ENCODE measurements at regions not wholly inside any gene's neighbourhood (a gene's known extent, or its start where the extent isn't known, plus 50 kb on each side); places are given as distances from the start of the nearest gene placed in this dataset.

DNA sequence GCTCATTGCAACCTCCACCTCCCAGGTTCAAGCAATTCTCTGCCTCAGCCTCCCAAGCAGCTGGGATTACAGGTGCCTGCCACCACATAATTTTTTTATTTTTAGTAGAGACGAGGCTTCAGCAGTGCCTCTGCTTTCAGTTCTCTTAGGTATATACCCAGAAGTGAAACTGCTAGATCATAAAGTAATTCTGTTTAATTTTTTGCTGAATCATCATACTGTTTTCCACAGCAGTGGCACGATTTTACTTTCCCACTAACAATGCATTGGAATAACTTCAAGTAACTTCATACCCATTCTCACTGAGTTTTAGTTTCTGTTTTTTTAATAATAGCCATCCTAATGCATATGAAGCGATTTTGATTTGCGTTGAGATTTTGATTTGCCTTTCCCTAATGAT lies 148.0 kb upstream of the G2E3 start:
- TF ChIP-seq YY1 (IDR thresholded peaks at IDR 0.05; ENCODE audit: insufficient read depth, insufficient read length) (no peak), SUZ12 (IDR thresholded peaks at IDR 0.05; ENCODE audit: extremely low read depth, insufficient read depth, insufficient read length) (no peak), ZNF274 (IDR thresholded peaks at IDR 0.05; ENCODE audit: low read depth, low read length) (no peak)

Data from NT2/D1 (cell line).